Endothelial cell of umbilical vein (primary cell): ENCODE measurements at regions not wholly inside any gene's neighbourhood (a gene's known extent, or its start where the extent isn't known, plus 50 kb on each side); places are given as distances from the start of the nearest gene placed in this dataset.

Experiments
- BruUV-seq: library from RNA; stranded (reverse); fragments of 400-500 nt; replicated peaks from 2 replicates; lab custom pipeline; 2021; lab: Mats Ljungman, UMichigan
- CTCF ChIA-PET: fragments of 300-600, 350-600 bp; sonication (Branson Sonifier 250); formaldehyde crosslinking; loops from one replicate; lab custom pipeline; 2021; ENCODE audit warnings: antibody characterized with exemption, inconsistent platforms; lab: Charles Lee
- POLR2A ChIA-PET: fragments of 300-600, 350-600 bp; sonication (Branson Sonifier 250); formaldehyde crosslinking; loops from one replicate; lab custom pipeline; 2021; ENCODE audit warnings: antibody characterized with exemption, inconsistent platforms; lab: Charles Lee
- DNase-seq: peaks from one replicate; pipeline ENCODE4 v3.0.0-alpha.2; 2011; ENCODE audit warnings: low read depth, low spot score
- FAIRE-seq: peaks from 2 replicates; lab custom pipeline; 2011; peaks lifted over from hg19 to GRCh38; lab: Jason Lieb, UNC
- H2AFZ ChIP-seq: 2 replicates; pipeline ENCODE4 v1.6.0; 2012; ENCODE audit warnings: low read depth, low read length, control low read depth, inconsistent platforms
- H3K27ac ChIP-seq: 2 replicates; pipeline ENCODE4 v1.5.1; 2011; ENCODE audit warnings: low read depth, mild to moderate bottlenecking, control low read depth, low read length, moderate library complexity; ENCODE audit not compliant: insufficient read depth
- H3K27me3 ChIP-seq, 2 experiments: 2 replicates each; pipeline versions ENCODE4 v1.6.0 to v1.6.1; 2011; ENCODE audit warnings: low read length in 2 of 2, mixed read lengths in 1 of 2; ENCODE audit not compliant: control insufficient read depth in 2 of 2, insufficient read depth in 2 of 2
- H3K36me3 ChIP-seq, 2 experiments: 2 replicates in 1 of 2; 3 replicates in 1 of 2; pipeline ENCODE4 v1.5.1; 2011; ENCODE audit warnings: low read length in 2 of 2, mild to moderate bottlenecking in 1 of 2, moderate library complexity in 1 of 2; ENCODE audit not compliant: control insufficient read depth in 2 of 2, insufficient read depth in 2 of 2; ENCODE audit errors: extremely low read depth in 1 of 2
- H3K4me1 ChIP-seq: 3 replicates; pipeline ENCODE4 v1.5.1; 2011; ENCODE audit warnings: mild to moderate bottlenecking, low read length; ENCODE audit not compliant: control insufficient read depth, insufficient read depth; ENCODE audit errors: extremely low read depth
- H3K4me2 ChIP-seq: 2 replicates; pipeline ENCODE4 v1.6.1; 2011; ENCODE audit warnings: low read length, control low read depth, mixed read lengths; ENCODE audit not compliant: insufficient read depth
- H3K4me3 ChIP-seq, 3 experiments: fragments of 200-600 bp in 1 of 3; sonication (generic), shearing (Covaris generic) in 1 of 3; replicated peaks in 1 of 3; 2 replicates each; pipeline ENCODE4 v1.5.1; 2011 to 2016; ENCODE audit warnings: control low read depth in 3 of 3, low read length in 3 of 3, mild to moderate bottlenecking in 2 of 3, inconsistent platforms in 1 of 3, low read depth in 1 of 3, moderate library complexity in 1 of 3; ENCODE audit not compliant: insufficient read depth in 1 of 3
- H3K79me2 ChIP-seq: 2 replicates; pipeline ENCODE4 v1.6.0; 2012; ENCODE audit warnings: low read length, inconsistent platforms; ENCODE audit not compliant: control insufficient read depth, insufficient read depth
- H3K9ac ChIP-seq: replicated peaks from 2 replicates; pipeline ENCODE3; 2011; ENCODE audit warnings: low read length, control low read depth; ENCODE audit not compliant: insufficient read depth; ENCODE audit errors: extremely low read depth
- H3K9me1 ChIP-seq: replicated peaks from 3 replicates; pipeline ENCODE4 v1.6.0; 2011; ENCODE audit warnings: mild to moderate bottlenecking, low read length; ENCODE audit not compliant: control insufficient read depth, insufficient read depth; ENCODE audit errors: extremely low read depth
- H3K9me3 ChIP-seq: replicated peaks from 2 replicates; pipeline ENCODE4 v1.5.1; 2012; ENCODE audit warnings: low read length, inconsistent platforms; ENCODE audit not compliant: control insufficient read depth, insufficient read depth
- H4K20me1 ChIP-seq: replicated peaks from 2 replicates; pipeline ENCODE3; 2011; ENCODE audit warnings: mild to moderate bottlenecking, low read length; ENCODE audit not compliant: control insufficient read depth, insufficient read depth; ENCODE audit errors: extremely low read depth
- EZH2 ChIP-seq: IDR thresholded peaks from 2 replicates; pipeline ENCODE4 v1.6.1; 2012; ENCODE audit warnings: borderline replicate concordance, low read depth, mild to moderate bottlenecking, moderate library complexity, low read length, inconsistent platforms; ENCODE audit not compliant: severe bottlenecking
- FOS ChIP-seq: IDR thresholded peaks from 2 replicates; pipeline ENCODE4 v1.6.1; 2011; ENCODE audit warnings: mild to moderate bottlenecking, low read length, moderate library complexity, borderline replicate concordance; ENCODE audit not compliant: insufficient read depth
- GATA2 ChIP-seq: IDR thresholded peaks from 2 replicates; pipeline ENCODE4 v1.7.0; 2011; ENCODE audit warnings: low read depth, mild to moderate bottlenecking, moderate library complexity, mixed read lengths, low read length; ENCODE audit not compliant: insufficient read length, insufficient read depth
- JUN ChIP-seq: IDR thresholded peaks from 2 replicates; pipeline ENCODE4 v1.6.1; 2011; ENCODE audit warnings: borderline replicate concordance, low read depth; ENCODE audit not compliant: insufficient read length, insufficient read depth
- MYC ChIP-seq: IDR thresholded peaks from one replicate; pipeline ENCODE4 v1.6.1; 2011; ENCODE audit warnings: mild to moderate bottlenecking, low read depth, low read length
- POLR2A ChIP-seq: IDR thresholded peaks from 2 replicates; pipeline ENCODE4 v1.6.1; 2012; ENCODE audit warnings: low read depth, mild to moderate bottlenecking, control low read depth, low read length
- POLR2AphosphoS5 ChIP-seq: IDR thresholded peaks from 2 replicates; pipeline ENCODE4 v1.6.1; 2012; ENCODE audit warnings: low read depth, mild to moderate bottlenecking, control low read depth, low read length, moderate library complexity; ENCODE audit not compliant: insufficient read depth
- dilution Hi-C: fragments of 300-500 bp; cut with MboI; formaldehyde crosslinking; loops from one replicate; pipeline ENCODE4 v1.15.0; 2019; ENCODE audit warnings: low sequenced_read_pairs; ENCODE audit not compliant: extremely low pct_ligation_motif_present
- intact Hi-C: fragments of 100-400 bp; cut with micrococcal nuclease; formaldehyde crosslinking; loops from one replicate; pipeline ENCODE4 v1.10.0; 2022
- TF ChIP-seq, protein P1 (sequence below), 2 donors: IDR thresholded peaks; 1 replicate in 1 of 2; 2 replicates in 1 of 2; pipeline ENCODE4 v1.5.1; 2011; ENCODE audit warnings: low read length in 2 of 2, mild to moderate bottlenecking in 2 of 2, moderate library complexity in 2 of 2, control low read depth in 1 of 2, inconsistent platforms in 1 of 2, low read depth in 1 of 2; ENCODE audit not compliant: insufficient read depth in 1 of 2; ENCODE audit errors: extremely low read depth in 1 of 2
- TF ChIP-seq, protein P2 (sequence below): IDR thresholded peaks from 2 replicates; pipeline ENCODE4 v1.6.1; 2011; ENCODE audit not compliant: insufficient read depth, insufficient read length

DNA sequence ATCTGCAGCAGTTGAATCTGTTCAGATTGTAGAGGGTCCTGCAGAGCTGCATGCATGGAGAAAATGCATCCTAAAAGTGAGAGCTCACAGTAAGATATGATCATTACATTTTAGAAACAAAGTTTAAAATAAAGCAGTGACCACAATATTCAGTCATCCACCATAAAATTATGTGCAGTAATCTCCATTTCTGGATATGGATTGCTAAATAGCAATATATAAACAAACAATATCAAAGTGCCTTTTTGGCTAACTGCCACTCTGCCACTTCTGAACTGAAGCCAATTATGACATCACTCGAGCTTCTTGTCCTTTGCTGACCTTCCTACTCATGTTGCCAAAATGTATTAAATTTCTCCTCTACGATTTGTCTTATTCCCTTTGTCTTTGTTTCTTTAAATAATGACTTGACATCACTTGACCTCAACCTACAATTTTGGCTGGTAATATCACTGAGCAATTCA is 262.0 kb upstream of the CXADR start:
- ChIA-PET POLR2A (no interaction called here), CTCF (interaction anchor here (1.0 kb wide), 1 partner anchor 10 kb away, joined by 3 read pairs; no protein-coding TSS in a partner anchor)
- Histone ChIP-seq H2AFZ (no peak overlapping the region), H3K36me3 (no peaks in the 10 kb centered on the region), H3K27me3 (no peaks in the 10 kb centered on the region), H3K9ac (no peak overlapping the region), H3K4me1 (no peaks in the 10 kb centered on the region), H4K20me1 (no peaks in the 10 kb centered on the region), H3K4me2 (no peak overlapping the region), H3K4me3 (no peak overlapping the region), H3K9me1 (no peaks in the 10 kb centered on the region), H3K27ac (no peak overlapping the region), H3K79me2 (no peaks in the 10 kb centered on the region), H3K9me3 (no peaks in the 10 kb centered on the region)
- TF ChIP-seq, protein P1, sequence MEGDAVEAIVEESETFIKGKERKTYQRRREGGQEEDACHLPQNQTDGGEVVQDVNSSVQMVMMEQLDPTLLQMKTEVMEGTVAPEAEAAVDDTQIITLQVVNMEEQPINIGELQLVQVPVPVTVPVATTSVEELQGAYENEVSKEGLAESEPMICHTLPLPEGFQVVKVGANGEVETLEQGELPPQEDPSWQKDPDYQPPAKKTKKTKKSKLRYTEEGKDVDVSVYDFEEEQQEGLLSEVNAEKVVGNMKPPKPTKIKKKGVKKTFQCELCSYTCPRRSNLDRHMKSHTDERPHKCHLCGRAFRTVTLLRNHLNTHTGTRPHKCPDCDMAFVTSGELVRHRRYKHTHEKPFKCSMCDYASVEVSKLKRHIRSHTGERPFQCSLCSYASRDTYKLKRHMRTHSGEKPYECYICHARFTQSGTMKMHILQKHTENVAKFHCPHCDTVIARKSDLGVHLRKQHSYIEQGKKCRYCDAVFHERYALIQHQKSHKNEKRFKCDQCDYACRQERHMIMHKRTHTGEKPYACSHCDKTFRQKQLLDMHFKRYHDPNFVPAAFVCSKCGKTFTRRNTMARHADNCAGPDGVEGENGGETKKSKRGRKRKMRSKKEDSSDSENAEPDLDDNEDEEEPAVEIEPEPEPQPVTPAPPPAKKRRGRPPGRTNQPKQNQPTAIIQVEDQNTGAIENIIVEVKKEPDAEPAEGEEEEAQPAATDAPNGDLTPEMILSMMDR (IDR thresholded peaks at IDR 0.05; ENCODE audit: extremely low read depth in 1 of 2, insufficient read depth in 1 of 2, low read depth in 1 of 2, low read length in 2 of 2), result no peak
- no peak for TF ChIP-seq JUN
- TF ChIP-seq, protein P2, sequence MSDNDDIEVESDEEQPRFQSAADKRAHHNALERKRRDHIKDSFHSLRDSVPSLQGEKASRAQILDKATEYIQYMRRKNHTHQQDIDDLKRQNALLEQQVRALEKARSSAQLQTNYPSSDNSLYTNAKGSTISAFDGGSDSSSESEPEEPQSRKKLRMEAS, result no peak
- TF ChIP-seq POLR2A, result no peak
- no peak for TF ChIP-seq MYC
- no peak for TF ChIP-seq FOS
- BruUV-seq, result no TSS peak
- FAIRE-seq (no peak), DNase-seq (peak; percentile 4)
- dilution Hi-C loops, result no loop called here
- intact Hi-C loops, result no loop called here

DNA sequence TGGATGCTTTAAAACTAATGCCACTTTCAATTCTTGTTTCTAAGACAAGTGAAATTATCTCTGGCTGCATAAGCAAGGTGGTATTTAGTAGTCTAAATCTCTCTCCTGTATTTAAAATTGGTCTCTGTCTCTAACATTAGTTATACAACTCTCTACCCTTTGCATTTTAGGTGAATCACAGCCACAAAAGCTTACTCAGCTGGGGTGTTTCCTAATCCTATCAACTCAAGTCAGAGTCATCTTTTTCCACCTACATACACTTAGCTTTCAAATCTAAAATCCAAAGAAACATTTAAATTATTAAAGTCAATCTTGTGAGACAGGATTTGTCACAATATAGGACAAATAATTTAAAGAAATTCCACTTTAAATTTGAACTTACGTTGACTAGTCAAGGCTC is 255.1 kb upstream of the CXADR start:
- ChIA-PET CTCF (no interaction called here), POLR2A (no interaction called here)
- dilution Hi-C loops, result no loop called here
- no peak overlapping the region for H3K27ac ChIP-seq
- H3K27me3 ChIP-seq, result no peaks in the 10 kb centered on the region
- intact Hi-C loops, result no loop called here
- no peak overlapping the region for H3K4me2 ChIP-seq
- no peaks in the 10 kb centered on the region for H3K4me1 ChIP-seq
- TF ChIP-seq POLR2AphosphoS5 (no peak), GATA2 (no peak), EZH2 (no peak), FOS (no peak), POLR2A (no peak), JUN (no peak)
- TF ChIP-seq, protein P1 (IDR thresholded peaks at IDR 0.05; ENCODE audit: extremely low read depth in 1 of 2, insufficient read depth in 1 of 2, low read depth in 1 of 2, low read length in 2 of 2), result no peak
- TF ChIP-seq, protein P2, result no peak
- H3K4me3 ChIP-seq, result no peak overlapping the region
- FAIRE-seq (no peak), DNase-seq (no peak)
- no peaks in the 10 kb centered on the region for H3K9me3 ChIP-seq
- no peaks in the 10 kb centered on the region for H4K20me1 ChIP-seq
- BruUV-seq, result no TSS peak
- H3K9me1 ChIP-seq, result no peaks in the 10 kb centered on the region
- no peak overlapping the region for H3K9ac ChIP-seq
- no peaks in the 10 kb centered on the region for H3K36me3 ChIP-seq
- no peak overlapping the region for H2AFZ ChIP-seq
- no peaks in the 10 kb centered on the region for H3K79me2 ChIP-seq
